Stimulated activated CD8-positive, alpha-beta memory T cell treated with anti-CD3 and anti-CD28 coated beads, Interleukin-4, amount 100 ng/mL, for 1 hour (primary cell): ENCODE measurements at regions not wholly inside any gene's neighbourhood (a gene's known extent, or its start where the extent isn't known, plus 50 kb on each side); places are given as distances from the start of the nearest gene placed in this dataset.

ENCODE experiments used
- DNase-seq, 2 donors: peaks; one replicate each; pipeline ENCODE4 v3.0.0-alpha.2; 2020; ENCODE audit warnings: low read depth in 2 of 2, low spot score in 1 of 2

- DNase-seq = no peak
Measured at GRCh38 chr3:150269526-150269925, 138.6 kb upstream of the TSC22D2 start.

GRCh38 chr3:150268426-150269391, 139.4 kb upstream of the TSC22D2 start:
- no peak for DNase-seq

GRCh38 chr3:150267288-150267687, 140.8 kb upstream of the TSC22D2 start:
- DNase-seq = no peak

DNA sequence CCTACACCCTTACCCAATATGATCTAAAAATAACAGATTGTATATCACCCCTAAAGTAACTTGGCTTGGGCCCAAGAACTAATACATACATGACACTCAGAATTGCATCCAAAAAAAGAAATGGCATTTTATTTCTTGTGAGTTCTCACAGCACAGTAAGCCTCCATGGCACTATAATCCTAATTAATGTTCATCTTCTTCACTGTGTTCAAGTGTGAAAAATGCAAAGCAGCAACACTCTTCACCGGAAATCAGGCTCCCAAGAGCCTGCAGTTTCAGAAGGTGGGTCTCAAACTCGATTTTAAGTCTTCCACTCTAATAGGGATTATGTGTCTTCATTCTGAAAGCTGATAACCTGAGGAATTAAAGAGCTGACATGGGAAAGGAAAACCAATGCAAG, 142.8 kb upstream of the TSC22D2 start:
- no peak for DNase-seq

DNA sequence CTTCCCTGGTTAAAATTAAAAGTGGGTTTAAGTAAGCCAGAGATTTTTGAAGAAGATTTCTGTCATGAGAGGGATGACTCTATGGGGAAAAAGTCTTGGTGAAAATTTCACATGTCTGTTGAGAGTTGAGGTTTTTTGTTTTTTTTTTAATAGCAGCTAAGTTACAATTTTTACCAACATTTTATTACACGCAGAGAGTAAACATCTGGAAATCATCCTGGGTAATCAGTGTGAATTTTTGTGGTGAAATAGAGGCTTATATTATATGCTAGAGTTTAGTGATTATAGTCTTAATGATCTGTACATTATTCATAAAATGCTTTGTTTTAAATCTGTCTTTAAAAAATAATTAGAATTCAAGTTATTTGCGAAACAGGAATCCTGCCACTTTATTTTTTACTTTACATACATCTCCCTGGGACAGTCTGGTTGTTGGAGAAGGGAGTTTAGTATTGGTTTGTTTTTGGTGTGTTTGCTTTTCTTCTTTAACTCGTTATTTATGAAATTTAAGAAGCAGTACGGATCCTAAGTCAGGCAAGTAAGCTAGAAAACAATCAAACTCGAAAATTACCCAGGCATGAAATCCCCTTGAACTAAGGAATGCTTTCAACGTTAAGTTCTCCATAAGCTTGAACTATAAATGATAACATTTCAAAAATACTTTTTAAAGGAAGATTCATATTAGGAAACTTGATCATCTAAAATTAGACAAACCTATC, 143.4 kb upstream of the TSC22D2 start:
- DNase-seq = no peak

- DNase-seq = no peak
Measured at GRCh38 chr3:150261958-150262357, 146.1 kb upstream of the TSC22D2 start.

DNA sequence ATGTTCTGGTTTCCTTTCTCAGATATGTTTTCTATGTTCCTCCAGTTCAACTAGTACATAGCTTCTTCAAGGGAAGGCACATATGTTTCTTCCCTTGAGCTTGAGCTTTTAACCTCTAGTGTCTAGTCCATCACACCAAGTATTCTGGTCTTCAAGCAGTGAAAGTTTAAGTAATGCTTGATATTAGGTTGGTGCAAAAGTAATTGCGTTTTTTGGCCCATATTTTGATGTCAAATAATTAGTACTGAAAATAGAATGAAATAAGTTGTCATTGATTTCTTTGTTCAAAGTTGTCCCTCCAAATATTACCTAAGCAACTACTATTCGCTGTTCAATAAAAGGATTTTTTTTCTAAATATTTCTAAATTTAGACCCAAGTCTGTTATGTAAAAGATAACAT, 146.7 kb upstream of the TSC22D2 start:
- no peak for DNase-seq

DNA sequence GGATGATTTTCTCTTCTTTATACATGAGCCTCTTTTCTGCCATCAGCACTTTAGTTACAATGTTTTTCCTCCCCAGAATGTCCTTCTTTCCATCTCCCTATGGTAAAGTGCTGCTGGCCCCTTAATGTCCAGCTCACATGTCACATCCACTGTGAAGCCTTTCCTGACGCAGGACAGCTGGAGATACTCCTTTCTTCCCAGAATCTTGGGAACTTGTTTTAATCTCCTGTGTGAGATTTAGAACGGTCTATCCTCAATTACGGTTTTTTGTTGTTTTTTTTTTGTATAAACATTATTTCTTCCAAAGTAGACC, 147.7 kb upstream of the TSC22D2 start:
- no peak for DNase-seq

GRCh38 chr3:150259526-150260397, 148.3 kb upstream of the TSC22D2 start:
- no peak for DNase-seq

DNA sequence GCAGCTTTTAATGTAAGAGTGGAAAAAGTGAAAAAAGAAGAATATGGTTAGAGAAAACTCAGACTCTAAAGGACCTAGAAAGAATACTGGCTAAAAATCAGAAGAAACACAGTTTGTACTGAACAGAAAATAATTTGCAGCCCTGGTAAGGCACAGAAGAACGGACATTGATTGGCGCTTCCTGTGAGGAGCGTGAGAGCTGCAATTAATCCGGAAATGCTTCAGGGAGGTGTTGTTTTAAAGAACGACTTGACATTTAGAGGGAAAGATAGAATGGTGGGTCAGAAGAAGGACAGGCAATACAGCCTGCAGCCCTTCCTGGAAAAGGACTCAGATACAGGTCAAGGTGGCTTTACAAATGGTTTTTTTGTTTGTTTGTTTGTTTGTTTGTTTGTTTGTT, 151.3 kb upstream of the TSC22D2 start:
- no peak for DNase-seq

- DNase-seq = no peak
Measured at GRCh38 chr3:150256318-150256717, 151.8 kb upstream of the TSC22D2 start.

DNA sequence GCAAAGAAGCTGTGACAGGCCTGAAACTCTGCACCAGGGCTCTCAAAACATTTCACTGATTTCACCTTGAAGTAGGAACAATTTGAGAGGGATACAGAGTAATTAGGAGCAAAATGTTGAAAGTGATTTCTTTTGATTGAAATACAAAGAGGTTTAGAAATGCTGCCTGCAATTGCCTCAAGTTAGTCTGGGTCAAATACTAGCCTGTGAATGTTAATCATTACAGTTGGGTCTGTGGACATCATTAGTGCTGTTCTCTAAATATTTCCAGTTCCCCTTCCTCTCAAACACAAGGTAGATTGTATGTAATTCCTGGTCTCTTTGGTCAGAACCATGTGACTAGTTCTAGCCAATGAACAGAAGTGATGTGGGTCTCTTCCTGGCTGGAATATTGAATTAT, 152.3 kb upstream of the TSC22D2 start:
- DNase-seq = no peak

DNA sequence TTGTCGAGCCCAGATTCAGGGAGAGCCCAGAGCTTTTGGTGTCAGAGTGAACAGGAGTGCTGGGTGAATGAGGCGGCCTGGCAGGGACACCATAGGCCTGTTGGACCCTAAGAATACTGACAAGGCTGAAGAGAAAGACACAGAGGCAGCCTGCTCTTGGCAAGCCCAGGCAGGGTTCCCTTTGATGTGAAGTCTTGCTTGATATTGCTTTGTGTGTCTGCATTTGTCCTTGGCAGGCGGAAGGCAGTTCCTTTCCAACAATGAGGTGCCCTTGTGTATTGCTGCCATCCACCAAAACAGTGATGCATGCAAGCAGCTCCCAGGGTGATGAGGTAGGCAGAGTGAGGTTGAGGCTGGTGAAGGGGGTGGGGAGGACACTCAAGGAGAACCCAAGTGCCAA, 152.7 kb upstream of the TSC22D2 start:
- no peak for DNase-seq

DNA sequence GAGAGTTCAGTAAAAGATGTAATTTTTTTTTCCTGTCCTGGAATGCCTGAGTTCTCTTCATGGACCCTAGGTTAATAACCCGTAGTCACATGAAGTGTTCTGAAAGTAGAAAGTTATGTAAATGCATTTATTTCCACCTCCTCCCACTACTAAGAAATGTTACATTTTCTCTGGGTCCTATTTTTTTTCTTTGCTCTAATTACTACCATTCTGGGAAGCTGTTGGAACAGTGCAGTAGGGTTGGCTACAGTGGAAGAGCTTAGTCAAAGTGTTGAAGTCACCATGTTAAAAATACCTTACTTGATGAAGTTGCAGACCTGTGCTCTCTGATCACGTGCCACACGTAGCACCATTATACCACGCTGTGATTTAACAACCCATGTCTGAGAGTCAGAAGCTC, 153.8 kb upstream of the TSC22D2 start:
- DNase-seq = no peak

- no peak for DNase-seq
Measured at GRCh38 chr3:150253622-150254021, 154.5 kb upstream of the TSC22D2 start.

DNA sequence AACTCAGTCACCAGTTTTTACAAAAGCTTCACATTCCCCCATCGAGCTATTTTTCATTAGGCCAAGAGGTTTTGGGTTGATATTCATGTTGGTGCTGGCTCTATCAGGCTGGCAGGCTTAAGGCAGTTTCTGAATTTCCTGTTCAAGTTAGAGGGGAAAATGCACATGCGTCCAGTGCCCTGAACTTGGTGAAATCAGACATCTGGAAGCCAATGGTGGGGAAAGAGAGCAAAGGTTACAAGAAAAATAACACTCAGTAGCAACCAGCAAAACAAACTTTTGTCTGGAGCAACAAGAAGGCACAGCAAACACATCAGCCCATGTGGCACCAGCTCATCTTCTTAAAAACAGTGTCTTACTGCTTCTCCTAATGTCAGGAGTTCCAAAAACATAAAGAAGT, 155.6 kb upstream of the TSC22D2 start:
- DNase-seq = no peak

- DNase-seq = no peak
Measured at GRCh38 chr3:150251187-150252062, 156.7 kb upstream of the TSC22D2 start.

- no peak for DNase-seq
Measured at GRCh38 chr3:150249779-150250470, 158.2 kb upstream of the TSC22D2 start.

DNA sequence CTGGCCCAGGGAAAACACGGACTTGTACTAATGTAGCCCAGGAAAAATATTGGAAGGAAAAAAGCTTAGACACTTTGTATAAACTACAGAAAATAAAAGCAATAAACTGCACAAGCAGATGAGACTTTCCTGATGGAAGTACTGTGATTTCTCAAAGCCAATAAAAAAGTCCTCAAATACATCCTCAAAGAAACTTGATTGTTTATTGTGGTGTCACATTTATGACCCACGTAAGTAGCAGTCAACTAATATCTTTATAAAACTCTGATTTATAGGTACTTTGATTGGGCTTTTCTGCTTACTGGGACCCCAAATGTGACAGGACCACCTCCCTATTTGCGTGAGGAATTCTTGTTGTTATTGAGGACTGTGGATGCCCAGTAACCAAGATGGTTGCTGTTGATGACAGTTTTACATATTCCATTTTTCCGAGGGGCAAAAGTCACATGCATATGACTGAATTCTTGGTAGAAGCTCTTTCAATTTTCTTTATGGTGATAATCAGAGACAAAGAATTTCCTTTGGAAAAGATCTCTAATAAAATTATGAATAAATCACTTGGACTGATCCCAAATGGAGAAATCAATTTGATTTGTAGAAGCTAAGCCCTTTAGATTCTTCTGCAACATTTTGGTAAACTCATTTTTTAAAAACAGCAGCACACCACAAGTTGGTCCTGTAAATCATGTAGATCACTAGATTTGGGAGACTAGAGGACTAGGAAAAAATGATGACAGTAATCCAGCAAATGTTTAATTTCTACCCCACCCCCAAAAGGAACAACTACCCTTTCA, 159.0 kb upstream of the TSC22D2 start:
- no peak for DNase-seq
